ENCODE measurements at regions not wholly inside any gene's neighbourhood (a gene's known extent, or its start where the extent isn't known, plus 50 kb on each side); places are given as distances from the start of the nearest gene placed in this dataset.

- TF ChIP-seq CTCF (IDR thresholded peaks at IDR 0.05), result no peak
- TF ChIP-seq ZFX (IDR thresholded peaks at IDR 0.05; ENCODE audit: borderline replicate concordance), result no peak
- no peak overlapping the region for H3K27ac ChIP-seq
These were observed 115.8 kb upstream of the DDIT4L start for GRCh38 chr4:100306018-100306417.

- H3K27ac ChIP-seq, result no peak overlapping the region
- TF ChIP-seq CTCF (IDR thresholded peaks at IDR 0.05), result no peak
- TF ChIP-seq ZFX (IDR thresholded peaks at IDR 0.05; ENCODE audit: borderline replicate concordance), result no peak
These were observed 112.1 kb upstream of the DDIT4L start for GRCh38 chr4:100302061-100303026.

- no peak for TF ChIP-seq ZFX (IDR thresholded peaks at IDR 0.05; ENCODE audit: borderline replicate concordance)
- TF ChIP-seq CTCF (IDR thresholded peaks at IDR 0.05), result no peak
- no peak overlapping the region for H3K27ac ChIP-seq
These were observed 109.0 kb upstream of the DDIT4L start for GRCh38 chr4:100299046-100299840.

GRCh38 chr4:100295792-100296191, 105.5 kb upstream of the DDIT4L start:
- TF ChIP-seq CTCF (IDR thresholded peaks at IDR 0.05) (no peak), ZFX (IDR thresholded peaks at IDR 0.05; ENCODE audit: borderline replicate concordance) (no peak)
- H3K27ac ChIP-seq, result no peak overlapping the region

- H3K27ac ChIP-seq, result no peak overlapping the region
- no peak for TF ChIP-seq CTCF (IDR thresholded peaks at IDR 0.05)
- no peak for TF ChIP-seq ZFX (IDR thresholded peaks at IDR 0.05; ENCODE audit: borderline replicate concordance)
These were observed 104.1 kb upstream of the DDIT4L start for GRCh38 chr4:100294356-100294755.

GRCh38 chr4:100290585-100290984, 100.3 kb upstream of the DDIT4L start:
- H3K27ac ChIP-seq, result no peak overlapping the region
- TF ChIP-seq CTCF (IDR thresholded peaks at IDR 0.05) (no peak), ZFX (IDR thresholded peaks at IDR 0.05; ENCODE audit: borderline replicate concordance) (no peak)
